HG02884 (cell line): ENCODE measurements at regions not wholly inside any gene's neighbourhood (a gene's known extent, or its start where the extent isn't known, plus 50 kb on each side); places are given as distances from the start of the nearest gene placed in this dataset.
"Not testable (repeated sequence)": the region's sequence is repeated elsewhere in the genome, so short reads cannot be mapped to it uniquely, and the experiment has no call there.

Experiments used
- ATAC-seq: cut with Tn5 transposase; IDR thresholded peaks from one replicate; pipeline ENCODE4 v1.9.1; 2021; ENCODE audit warnings: mild to moderate bottlenecking, moderate library complexity; ENCODE audit not compliant: unreplicated experiment

GRCh38 chrX:84856791-84857190, 146.9 kb upstream of the APOOL start:
- ATAC-seq = not testable (repeated sequence)

DNA sequence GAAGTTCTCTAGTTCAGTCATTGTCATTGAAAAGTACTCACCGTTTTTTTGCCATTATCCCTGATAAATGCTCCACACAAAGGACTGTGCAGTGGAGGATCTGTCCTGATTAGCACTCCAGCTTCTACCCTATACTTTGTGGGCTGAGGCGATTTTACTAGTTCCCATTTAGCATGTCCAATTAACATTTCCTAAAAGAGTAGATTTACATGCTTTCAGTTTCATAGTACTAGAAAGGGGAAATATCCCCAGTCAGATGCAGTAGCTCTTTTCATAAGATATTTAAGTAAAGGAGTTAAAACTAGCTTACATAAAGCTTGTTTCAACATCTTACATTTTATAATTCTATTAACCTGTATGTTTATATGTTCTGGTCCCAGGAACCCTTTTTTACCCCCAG, 144.9 kb upstream of the APOOL start:
- ATAC-seq = not testable (repeated sequence)

GRCh38 chrX:84865113-84865512, 138.6 kb upstream of the APOOL start:
- no peak for ATAC-seq

DNA sequence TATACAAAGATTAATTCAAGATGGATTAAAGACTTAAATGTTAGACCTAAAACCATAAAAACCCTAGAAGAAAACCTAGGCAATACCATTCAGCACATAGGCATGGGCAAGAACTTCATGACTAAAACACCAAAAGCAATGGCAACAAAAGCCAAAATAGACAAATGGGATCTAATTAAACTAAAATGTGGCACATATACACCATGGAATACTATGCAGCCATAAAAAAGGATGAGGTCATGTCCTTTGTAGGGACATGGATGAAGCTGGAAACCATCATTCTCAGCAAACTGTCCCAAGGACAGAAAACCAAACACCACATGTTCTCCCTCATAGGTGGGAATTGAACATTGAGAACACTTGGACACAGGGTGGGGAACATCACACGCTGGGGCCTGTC, 133.4 kb upstream of the APOOL start:
- ATAC-seq = not testable (repeated sequence)

DNA sequence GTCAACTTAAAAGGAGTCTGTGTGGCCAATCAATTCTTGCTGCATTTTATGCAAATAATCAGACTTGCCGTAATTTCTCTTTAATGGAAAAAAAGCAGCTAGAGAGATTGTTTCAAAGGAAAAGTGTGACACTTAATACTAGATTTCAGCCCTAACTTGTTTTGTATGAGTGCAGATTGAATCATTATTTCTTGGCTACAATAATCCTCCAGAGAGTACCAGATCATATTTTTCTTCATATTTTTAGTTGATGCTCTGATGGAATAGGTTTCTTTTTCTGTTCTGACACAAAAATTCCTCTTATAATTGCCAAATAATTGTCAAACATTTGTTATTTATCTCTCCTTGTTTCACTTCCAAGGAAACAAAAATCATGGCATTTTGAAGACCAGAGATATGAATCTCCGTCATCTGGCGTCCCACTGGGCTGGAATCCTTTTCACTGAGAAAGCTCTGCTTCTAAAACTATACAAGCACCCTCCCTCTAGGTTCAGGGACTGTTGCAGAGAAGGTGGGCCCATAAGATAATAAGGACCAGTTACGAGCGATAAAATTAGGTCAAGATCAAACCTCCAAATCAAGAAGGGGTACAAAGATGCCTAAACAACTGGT, 131.4 kb upstream of the APOOL start:
- not testable (repeated sequence) for ATAC-seq

- ATAC-seq = no peak
These were observed 130.5 kb upstream of the APOOL start for GRCh38 chrX:84873176-84873575.

DNA sequence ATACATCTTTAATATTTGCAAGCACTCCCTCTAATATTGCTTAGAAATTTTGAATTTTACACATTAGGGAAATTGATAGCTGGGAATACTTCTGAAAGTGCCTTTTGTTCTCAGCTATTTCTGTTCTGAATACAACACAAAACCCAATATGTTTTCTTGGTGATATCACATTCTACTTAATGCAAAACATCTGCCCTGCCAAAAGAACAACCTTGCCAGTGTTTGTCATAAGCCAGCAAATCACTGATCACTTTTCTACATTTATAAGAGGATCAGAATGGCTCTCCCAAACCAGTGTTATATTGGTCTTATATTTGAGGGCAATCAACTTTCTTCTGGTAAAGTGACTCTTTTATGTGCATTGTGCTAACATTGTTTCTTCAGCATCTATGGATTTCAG, 126.8 kb upstream of the APOOL start:
- no peak for ATAC-seq

- ATAC-seq = no peak
These were observed 109.8 kb upstream of the APOOL start for GRCh38 chrX:84893897-84894296.

DNA sequence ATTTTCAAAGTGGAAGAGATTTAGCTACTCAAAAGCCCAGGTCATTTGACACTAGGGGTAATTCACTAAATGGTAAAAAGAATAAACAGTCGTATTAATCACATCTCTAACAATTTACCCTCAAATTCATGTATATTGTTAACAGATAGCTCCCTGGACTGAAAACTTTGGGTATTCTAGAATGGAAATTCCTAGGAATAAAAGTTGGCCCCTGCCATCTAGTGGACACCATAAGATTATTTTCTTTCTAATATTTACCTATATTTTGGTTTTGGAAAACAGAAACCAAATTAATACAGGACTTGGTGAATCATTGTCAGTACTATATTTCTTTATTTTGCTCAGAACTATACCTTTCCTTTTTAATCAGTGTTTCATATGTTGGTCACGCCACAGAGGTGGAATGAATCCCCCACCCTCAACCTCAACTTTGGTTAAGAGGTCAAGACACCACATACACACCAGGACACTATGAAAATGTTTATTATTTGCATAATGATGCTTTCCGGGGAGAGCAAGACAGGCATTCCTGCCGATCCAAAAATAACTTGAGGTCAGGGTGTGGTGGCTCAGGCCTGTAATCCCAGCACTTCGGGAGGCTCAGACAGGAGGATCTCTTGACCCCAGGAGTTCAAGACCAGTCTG, 96.2 kb upstream of the APOOL start:
- no peak for ATAC-seq

GRCh38 chrX:84909151-84909550, 94.5 kb upstream of the APOOL start:
- no peak for ATAC-seq

DNA sequence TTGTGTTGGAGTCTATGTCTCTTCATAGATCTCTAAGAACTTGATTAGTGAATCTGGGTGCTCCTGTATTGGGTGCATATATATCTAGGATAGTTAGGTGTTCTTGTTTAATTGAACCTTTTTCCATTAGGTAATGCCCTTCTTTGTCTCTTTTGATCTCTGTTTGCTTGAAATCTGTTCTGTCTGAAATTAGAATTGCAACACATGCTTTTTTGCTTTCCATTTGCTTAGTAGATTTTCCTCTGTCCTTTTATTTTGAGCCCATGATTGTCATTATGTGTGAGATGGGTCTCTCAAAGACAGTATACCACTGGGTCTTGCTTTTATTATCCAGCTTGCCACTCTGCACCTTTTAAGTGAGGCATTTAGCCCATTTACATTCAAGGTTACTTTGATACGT, 79.1 kb upstream of the APOOL start:
- no peak for ATAC-seq

- no peak for ATAC-seq
These were observed 70.9 kb upstream of the APOOL start for GRCh38 chrX:84932814-84933213.

GRCh38 chrX:84933956-84934556, 69.6 kb upstream of the APOOL start:
- ATAC-seq = no peak
